ENCODE measurements at regions not wholly inside any gene's neighbourhood (a gene's known extent, or its start where the extent isn't known, plus 50 kb on each side); places are given as distances from the start of the nearest gene placed in this dataset.

GRCh38 chr12:28708918-28709371 lies 440.1 kb upstream of the FAR2 start:
- intact Hi-C loops (cut with DNase I) = no loop called here
- no peaks in the 10 kb centered on the region for H3K4me1 ChIP-seq
- H3K27ac ChIP-seq = no peak overlapping the region
- DNase-seq (no peak), ATAC-seq (no peak)
- no peak for TF ChIP-seq CTCF (IDR thresholded peaks at IDR 0.05)
- H3K9me3 ChIP-seq = no peaks in the 10 kb centered on the region
- no peaks in the 10 kb centered on the region for H3K36me3 ChIP-seq (ENCODE audit: insufficient read depth in 1 of 2, low read depth in 1 of 2)
- 45 to 64% (median 49%) methylated on average over 4 of the region's 4 CpGs for WGBS, 3 donors
- H3K4me3 ChIP-seq = no peak overlapping the region
- no peaks in the 10 kb centered on the region for H3K27me3 ChIP-seq (ENCODE audit: insufficient read depth in 3 of 3, low read length in 2 of 3)

- Histone ChIP-seq H3K4me3 (no peak overlapping the region), H3K4me1 (no peaks in the 10 kb centered on the region), H3K27me3 (ENCODE audit: insufficient read depth in 3 of 3, low read length in 2 of 3) (no peaks in the 10 kb centered on the region), H3K9me3 (no peaks in the 10 kb centered on the region), H3K27ac (no peak overlapping the region), H3K36me3 (ENCODE audit: insufficient read depth in 1 of 2, low read depth in 1 of 2) (no peaks in the 10 kb centered on the region)
- no peak for DNase-seq
- WGBS, 3 donors = 71 to 78% (median 74%) methylated on average over 4 of the region's 4 CpGs
- no peak for ATAC-seq
- intact Hi-C loops (cut with DNase I) = no loop called here
- no peak for TF ChIP-seq CTCF (IDR thresholded peaks at IDR 0.05)
Observed at GRCh38 chr12:28709986-28710685, 438.9 kb upstream of the FAR2 start.

- intact Hi-C loops (cut with DNase I) = no loop called here
- WGBS, 3 donors = 85 to 88% (median 86%) methylated on average over 1 of the region's 1 CpG
- ATAC-seq (no peak), DNase-seq (no peak)
- H3K27ac ChIP-seq = no peak overlapping the region
- H3K4me3 ChIP-seq = no peak overlapping the region
- H3K4me1 ChIP-seq = no peaks in the 10 kb centered on the region
- no peaks in the 10 kb centered on the region for H3K9me3 ChIP-seq
- no peaks in the 10 kb centered on the region for H3K36me3 ChIP-seq (ENCODE audit: insufficient read depth in 1 of 2, low read depth in 1 of 2)
- no peak for TF ChIP-seq CTCF (IDR thresholded peaks at IDR 0.05)
- H3K27me3 ChIP-seq (ENCODE audit: insufficient read depth in 3 of 3, low read length in 2 of 3) = no peaks in the 10 kb centered on the region
Observed at GRCh38 chr12:28710882-28711281, 438.2 kb upstream of the FAR2 start.

DNA sequence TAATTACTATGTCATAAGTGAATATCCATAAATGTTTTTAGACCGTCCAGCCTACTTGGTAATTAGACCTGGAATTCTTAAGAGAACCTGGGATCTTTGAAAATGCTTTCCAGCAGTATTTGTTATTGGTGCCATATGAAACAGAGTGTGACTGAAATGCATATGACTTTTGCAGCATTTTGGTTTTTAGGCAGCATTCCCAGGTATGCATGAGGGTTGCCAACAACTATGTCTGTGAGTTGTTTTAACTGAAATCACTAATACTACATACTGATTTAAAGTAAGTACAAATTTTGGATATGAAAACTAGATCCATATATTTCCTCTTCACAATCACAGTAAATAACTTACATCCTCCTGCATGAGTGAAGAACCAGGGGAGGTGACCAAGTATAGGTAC lies 437.7 kb upstream of the FAR2 start:
- Histone ChIP-seq H3K36me3 (ENCODE audit: insufficient read depth in 1 of 2, low read depth in 1 of 2) (no peaks in the 10 kb centered on the region), H3K4me1 (no peaks in the 10 kb centered on the region), H3K27ac (no peak overlapping the region), H3K4me3 (no peak overlapping the region), H3K27me3 (ENCODE audit: insufficient read depth in 3 of 3, low read length in 2 of 3) (no peaks in the 10 kb centered on the region), H3K9me3 (no peaks in the 10 kb centered on the region)
- 39 to 83% (median 79%) methylated on average over 1 of the region's 1 CpG for WGBS, 3 donors
- ATAC-seq = no peak
- no peak for DNase-seq
- intact Hi-C loops (cut with DNase I) = no loop called here
- TF ChIP-seq CTCF (IDR thresholded peaks at IDR 0.05) = no peak

DNA sequence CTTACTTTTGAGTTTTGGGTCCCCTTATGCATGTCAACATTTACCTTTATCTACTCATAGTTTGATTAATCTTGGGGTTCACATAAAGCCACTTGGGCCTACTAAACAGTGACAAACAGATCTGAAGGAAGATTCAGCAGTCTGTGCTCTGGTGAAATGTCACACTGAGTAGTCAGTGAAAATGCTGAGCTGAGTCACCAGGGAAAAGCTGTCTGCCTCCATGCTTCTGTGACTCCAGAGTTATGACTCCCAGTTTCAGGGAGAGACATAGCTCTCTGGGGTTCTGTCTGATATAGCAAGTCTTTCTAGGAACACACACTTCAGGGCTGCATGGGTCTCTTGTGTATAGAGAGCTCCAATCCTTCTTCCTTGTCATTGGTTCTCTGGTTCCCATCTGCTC lies 406.3 kb upstream of the FAR2 start:
- ATAC-seq (no peak), DNase-seq (no peak)
- H3K4me1 ChIP-seq = no peaks in the 10 kb centered on the region
- no peak overlapping the region for H3K27ac ChIP-seq
- no peak for TF ChIP-seq CTCF (IDR thresholded peaks at IDR 0.05)
- intact Hi-C loops (cut with DNase I) = no loop called here
- H3K27me3 ChIP-seq (ENCODE audit: insufficient read depth in 3 of 3, low read length in 2 of 3) = no peaks in the 10 kb centered on the region
- H3K4me3 ChIP-seq = no peak overlapping the region
- no peaks in the 10 kb centered on the region for H3K9me3 ChIP-seq
- H3K36me3 ChIP-seq (ENCODE audit: insufficient read depth in 1 of 2, low read depth in 1 of 2) = no peaks in the 10 kb centered on the region
